Osteoblast (primary cell): ENCODE measurements at regions not wholly inside any gene's neighbourhood (a gene's known extent, or its start where the extent isn't known, plus 50 kb on each side); places are given as distances from the start of the nearest gene placed in this dataset.

ENCODE experiments used
- DNase-seq: peaks from one replicate; pipeline ENCODE4 v3.0.0; 2011; ENCODE audit warnings: low spot score, mixed read lengths; ENCODE audit not compliant: insufficient read length; ENCODE audit errors: missing footprints
- H2AFZ ChIP-seq: 2 replicates; pipeline ENCODE4 v1.6.0; 2011; ENCODE audit warnings: mild to moderate bottlenecking, low read length
- H3K27ac ChIP-seq: 2 replicates; pipeline ENCODE4 v1.5.1; 2011; ENCODE audit warnings: mild to moderate bottlenecking, low read depth, low read length, moderate library complexity
- H3K27me3 ChIP-seq: 2 replicates; pipeline ENCODE4 v1.6.0; 2012; ENCODE audit warnings: mild to moderate bottlenecking, control low read depth, inconsistent platforms, low read length, moderate library complexity; ENCODE audit not compliant: insufficient read depth
- H3K36me3 ChIP-seq: 2 replicates; pipeline ENCODE4 v1.5.1; 2011; ENCODE audit warnings: mild to moderate bottlenecking, low read length, control low read depth, moderate library complexity; ENCODE audit not compliant: insufficient read depth
- H3K4me1 ChIP-seq: 2 replicates; pipeline ENCODE4 v1.5.1; 2011; ENCODE audit warnings: mild to moderate bottlenecking, low read length, control low read depth, moderate library complexity; ENCODE audit not compliant: insufficient read depth
- H3K4me2 ChIP-seq: 2 replicates; pipeline ENCODE4 v1.6.0; 2011; ENCODE audit warnings: mild to moderate bottlenecking, low read length; ENCODE audit not compliant: insufficient read depth
- H3K4me3 ChIP-seq: fragments of 200-600 bp; sonication (generic); 3 replicates; pipeline ENCODE4 v1.5.1; 2012; ENCODE audit warnings: mild to moderate bottlenecking, low read length, inconsistent platforms; ENCODE audit not compliant: insufficient read depth
- H3K79me2 ChIP-seq: 2 replicates; pipeline ENCODE4 v1.6.0; 2012; ENCODE audit warnings: mild to moderate bottlenecking, low read length, control low read depth, inconsistent platforms; ENCODE audit not compliant: insufficient read depth
- H3K9me3 ChIP-seq: 2 replicates; pipeline ENCODE4 v1.5.1; 2011; ENCODE audit warnings: low read depth, low read length, control low read depth
- H4K20me1 ChIP-seq: 2 replicates; pipeline ENCODE4 v1.6.0; 2012; ENCODE audit warnings: mild to moderate bottlenecking, low read length, control low read depth; ENCODE audit not compliant: insufficient read depth
- TF ChIP-seq, protein P1 (sequence below): IDR thresholded peaks from 2 replicates; pipeline ENCODE4 v1.5.1; 2011; ENCODE audit warnings: mild to moderate bottlenecking, low read depth, low read length, moderate library complexity; ENCODE audit errors: extremely low read depth

DNA sequence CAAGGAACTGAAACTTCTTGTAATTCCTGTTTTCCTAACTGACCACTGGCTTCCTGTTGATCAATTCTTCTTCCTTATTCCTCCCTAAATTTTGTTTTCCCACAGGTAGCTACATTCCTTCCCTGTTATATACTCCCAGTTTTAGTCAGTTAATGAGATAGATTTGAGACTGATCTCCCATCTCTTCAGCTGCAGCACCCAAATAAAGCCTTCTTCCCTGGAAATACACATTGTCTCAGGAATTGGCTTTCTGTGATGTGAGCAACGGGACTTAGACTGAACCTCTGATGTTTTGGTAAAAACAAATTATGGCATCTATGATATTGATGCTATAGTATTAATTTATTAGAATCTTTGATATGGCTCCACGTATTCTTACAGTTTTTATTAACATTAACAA is 617.3 kb upstream of the ST8SIA4 start:
- DNase-seq = no peak
- Histone ChIP-seq H3K9me3 (no peaks in the 10 kb centered on the region), H3K79me2 (no peaks in the 10 kb centered on the region), H3K27ac (no peak overlapping the region), H3K4me2 (no peak overlapping the region), H3K36me3 (no peaks in the 10 kb centered on the region), H3K4me1 (no peaks in the 10 kb centered on the region), H3K4me3 (no peak overlapping the region), H4K20me1 (no peaks in the 10 kb centered on the region), H2AFZ (no peak overlapping the region), H3K27me3 (no peaks in the 10 kb centered on the region)
- TF ChIP-seq, protein P1, sequence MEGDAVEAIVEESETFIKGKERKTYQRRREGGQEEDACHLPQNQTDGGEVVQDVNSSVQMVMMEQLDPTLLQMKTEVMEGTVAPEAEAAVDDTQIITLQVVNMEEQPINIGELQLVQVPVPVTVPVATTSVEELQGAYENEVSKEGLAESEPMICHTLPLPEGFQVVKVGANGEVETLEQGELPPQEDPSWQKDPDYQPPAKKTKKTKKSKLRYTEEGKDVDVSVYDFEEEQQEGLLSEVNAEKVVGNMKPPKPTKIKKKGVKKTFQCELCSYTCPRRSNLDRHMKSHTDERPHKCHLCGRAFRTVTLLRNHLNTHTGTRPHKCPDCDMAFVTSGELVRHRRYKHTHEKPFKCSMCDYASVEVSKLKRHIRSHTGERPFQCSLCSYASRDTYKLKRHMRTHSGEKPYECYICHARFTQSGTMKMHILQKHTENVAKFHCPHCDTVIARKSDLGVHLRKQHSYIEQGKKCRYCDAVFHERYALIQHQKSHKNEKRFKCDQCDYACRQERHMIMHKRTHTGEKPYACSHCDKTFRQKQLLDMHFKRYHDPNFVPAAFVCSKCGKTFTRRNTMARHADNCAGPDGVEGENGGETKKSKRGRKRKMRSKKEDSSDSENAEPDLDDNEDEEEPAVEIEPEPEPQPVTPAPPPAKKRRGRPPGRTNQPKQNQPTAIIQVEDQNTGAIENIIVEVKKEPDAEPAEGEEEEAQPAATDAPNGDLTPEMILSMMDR = no peak

DNA sequence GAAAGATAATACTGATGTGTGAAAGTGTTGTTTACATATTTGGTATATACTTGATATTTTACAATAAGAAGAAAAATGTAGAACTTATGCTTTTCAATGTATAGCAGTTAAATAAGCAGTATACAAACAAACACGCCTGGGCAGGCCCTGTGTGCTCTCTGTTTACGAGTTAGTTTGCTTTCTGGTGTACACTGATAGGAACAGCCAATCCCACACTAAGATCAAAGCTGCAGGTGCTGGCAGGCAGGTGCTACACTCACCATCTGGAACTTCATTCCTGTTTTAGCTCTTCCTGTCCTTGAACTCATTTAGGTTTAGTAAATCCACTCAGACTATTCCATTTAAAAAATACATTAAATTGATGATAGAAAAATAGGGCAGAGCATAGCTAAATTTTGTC is 614.7 kb upstream of the ST8SIA4 start:
- no peak for DNase-seq
- no peaks in the 10 kb centered on the region for H3K4me1 ChIP-seq
- TF ChIP-seq, protein P1 = no peak
- H3K4me3 ChIP-seq = no peak overlapping the region
- no peak overlapping the region for H2AFZ ChIP-seq
- H3K9me3 ChIP-seq = no peaks in the 10 kb centered on the region
- no peak overlapping the region for H3K27ac ChIP-seq
- no peaks in the 10 kb centered on the region for H3K36me3 ChIP-seq
- no peaks in the 10 kb centered on the region for H3K79me2 ChIP-seq
- no peaks in the 10 kb centered on the region for H3K27me3 ChIP-seq
- H3K4me2 ChIP-seq = no peak overlapping the region
- no peaks in the 10 kb centered on the region for H4K20me1 ChIP-seq

DNA sequence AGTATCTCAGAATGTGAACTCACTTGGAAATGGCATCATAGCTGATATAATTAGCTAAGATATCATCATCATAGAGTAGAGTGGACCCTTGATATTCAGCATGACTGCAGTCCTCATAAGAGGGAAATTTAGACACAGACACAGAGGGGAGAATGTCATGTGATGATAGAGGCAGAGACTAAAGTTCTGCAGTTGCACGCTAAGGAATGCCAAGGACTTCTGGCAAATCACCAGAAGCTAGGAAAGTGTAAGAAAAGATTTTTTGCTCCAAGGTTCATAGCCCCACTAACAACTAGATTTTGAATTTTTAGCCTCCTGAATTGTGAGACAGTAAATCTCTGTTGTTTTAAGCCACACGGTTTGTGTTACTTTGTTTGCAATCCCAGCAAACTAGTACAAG is 612.6 kb upstream of the ST8SIA4 start:
- no peak for DNase-seq
- TF ChIP-seq, protein P1 = no peak
- Histone ChIP-seq H3K4me1 (no peaks in the 10 kb centered on the region), H3K4me2 (no peak overlapping the region), H3K36me3 (no peaks in the 10 kb centered on the region), H2AFZ (no peak overlapping the region), H3K27me3 (no peaks in the 10 kb centered on the region), H3K9me3 (no peaks in the 10 kb centered on the region), H3K4me3 (no peak overlapping the region), H3K79me2 (no peaks in the 10 kb centered on the region), H4K20me1 (no peaks in the 10 kb centered on the region), H3K27ac (no peak overlapping the region)

DNA sequence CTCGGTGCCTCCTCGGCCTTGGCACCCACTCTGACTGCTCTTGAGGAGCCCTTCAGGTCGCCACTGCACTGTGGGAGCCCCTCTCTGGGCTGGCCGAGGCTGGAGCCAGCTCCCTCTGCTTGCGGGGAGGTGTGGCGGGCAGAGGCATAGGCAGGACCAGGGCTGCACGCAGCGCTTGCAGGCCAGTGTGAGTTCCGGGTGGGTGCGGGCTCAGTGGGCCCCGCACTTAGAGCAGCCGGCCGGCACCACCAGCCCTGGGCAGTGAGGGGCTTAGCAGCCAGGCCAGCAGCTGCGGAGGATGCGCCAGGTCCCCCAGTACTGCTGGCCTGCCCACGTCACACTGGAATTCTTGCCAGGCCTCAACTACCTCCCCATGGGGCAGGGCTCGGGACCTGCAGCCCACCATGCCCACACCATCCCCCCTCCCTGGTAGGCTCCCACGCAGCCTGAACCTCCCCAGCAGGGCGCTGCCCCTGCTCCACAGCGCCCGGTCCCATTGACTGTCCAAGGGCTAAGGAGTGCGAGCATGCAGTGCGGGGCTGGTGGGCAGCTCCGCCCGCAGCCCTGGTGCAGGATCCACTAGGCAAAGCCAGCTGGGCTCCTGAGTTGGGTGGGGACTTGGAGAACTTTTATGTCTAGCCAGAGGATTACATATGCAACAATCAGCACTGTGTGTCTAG is 602.9 kb upstream of the ST8SIA4 start:
- H3K79me2 ChIP-seq = no peaks in the 10 kb centered on the region
- H3K4me3 ChIP-seq = no peak overlapping the region
- H3K9me3 ChIP-seq = no peaks in the 10 kb centered on the region
- DNase-seq = no peak
- H2AFZ ChIP-seq = no peak overlapping the region
- TF ChIP-seq, protein P1 = no peak
- H3K4me1 ChIP-seq = no peaks in the 10 kb centered on the region
- no peak overlapping the region for H3K4me2 ChIP-seq
- no peaks in the 10 kb centered on the region for H3K36me3 ChIP-seq
- no peak overlapping the region for H3K27ac ChIP-seq
- H3K27me3 ChIP-seq = no peaks in the 10 kb centered on the region
- no peaks in the 10 kb centered on the region for H4K20me1 ChIP-seq
